WTC11 (cell line): ENCODE measurements at regions not wholly inside any gene's neighbourhood (a gene's known extent, or its start where the extent isn't known, plus 50 kb on each side); places are given as distances from the start of the nearest gene placed in this dataset.

ENCODE experiments used
- ATAC-seq: fragments of 200-7000 bp; cut with Tn5 transposase; 2 replicates; pipeline ENCODE4 v1.10.0; 2021; ENCODE audit warnings: mild to moderate bottlenecking, moderate library complexity
- CTCF ChIA-PET: fragments of 300-600 bp; sonication (Branson Sonifier 250); formaldehyde crosslinking; loops from one replicate; lab custom pipeline; 2021; ENCODE audit warnings: antibody characterized with exemption; lab: Charles Lee
- POLR2A ChIA-PET: fragments of 350-600 bp; sonication (Branson Sonifier 250); formaldehyde crosslinking; loops from one replicate; lab custom pipeline; 2021; ENCODE audit warnings: antibody characterized with exemption; lab: Charles Lee
- DNase-seq: peaks from one replicate; pipeline ENCODE4 v3.0.0; 2021; ENCODE audit warnings: low spot score
- H3K27ac Mint-ChIP-seq: 2 replicates; pipeline ENCODE4 v1.8.0; 2021; ENCODE audit warnings: mixed read lengths
- H3K27me3 Mint-ChIP-seq: 2 replicates; pipeline ENCODE4 v1.8.0; 2021; ENCODE audit warnings: low read depth, mild to moderate bottlenecking, moderate library complexity, mixed read lengths
- H3K36me3 Mint-ChIP-seq: 2 replicates; pipeline ENCODE4 v1.8.0; 2021; ENCODE audit warnings: mixed read lengths
- H3K4me1 Mint-ChIP-seq: 2 replicates; pipeline ENCODE4 v1.8.0; 2022; ENCODE audit warnings: mixed read lengths
- H3K4me3 Mint-ChIP-seq: 2 replicates; pipeline ENCODE4 v1.8.0; 2021; ENCODE audit warnings: mild to moderate bottlenecking, moderate library complexity, mixed read lengths
- H3K9me3 Mint-ChIP-seq: 2 replicates; pipeline ENCODE4 v1.8.0; 2021; ENCODE audit warnings: mixed read lengths
- AFF4 ChIP-seq: sonication (generic); formaldehyde crosslinking; IDR thresholded peaks from 2 replicates; pipeline ENCODE4 v1.8.1; 2023; ENCODE audit warnings: mild to moderate bottlenecking, missing genetic modification reagents, borderline replicate concordance
- ATF1 ChIP-seq: sonication (generic); formaldehyde crosslinking; IDR thresholded peaks from 2 replicates; pipeline ENCODE4 v1.8.1; 2023; ENCODE audit warnings: mild to moderate bottlenecking, moderate library complexity, missing genetic modification reagents
- ATF3 ChIP-seq: sonication (generic); formaldehyde crosslinking; conservative IDR thresholded peaks from 2 replicates; pipeline ENCODE4 v1.8.1; 2022; ENCODE audit warnings: mild to moderate bottlenecking, missing genetic modification reagents
- CTCF ChIP-seq: fragments of 200-600 bp; IDR thresholded peaks from 2 replicates; pipeline ENCODE4 v1.8.0; 2022; ENCODE audit warnings: antibody characterized with exemption
- IRF2 ChIP-seq: sonication (generic); formaldehyde crosslinking; IDR thresholded peaks from 2 replicates; pipeline ENCODE4 v1.8.0; 2022; ENCODE audit warnings: low read depth, missing genetic modification reagents, borderline replicate concordance
- SP1 ChIP-seq: sonication (generic); formaldehyde crosslinking; conservative IDR thresholded peaks from 2 replicates; pipeline ENCODE4 v1.8.1; 2022; ENCODE audit warnings: missing genetic modification reagents
- TCF7 ChIP-seq: sonication (generic); formaldehyde crosslinking; IDR thresholded peaks from 2 replicates; pipeline ENCODE4 v1.8.0; 2022; ENCODE audit warnings: mild to moderate bottlenecking, low read depth, missing genetic modification reagents, moderate library complexity
- USF1 ChIP-seq: sonication (generic); formaldehyde crosslinking; IDR thresholded peaks from 2 replicates; pipeline ENCODE4 v1.8.0; 2022; ENCODE audit warnings: mild to moderate bottlenecking, missing genetic modification reagents
- ZMAT4 ChIP-seq: fragments of 250-450 bp; sonication (Bioruptor Pico); IDR thresholded peaks from 2 replicates; pipeline ENCODE4 v1.9.0; 2021; ENCODE audit warnings: mild to moderate bottlenecking
- ZNF121 ChIP-seq: sonication (generic); formaldehyde crosslinking; IDR thresholded peaks from 2 replicates; pipeline ENCODE4 v1.8.0; 2023; ENCODE audit warnings: missing genetic modification reagents
- ZNF232 ChIP-seq: sonication (generic); formaldehyde crosslinking; IDR thresholded peaks from 2 replicates; pipeline ENCODE4 v1.8.0; 2022; ENCODE audit warnings: mild to moderate bottlenecking, missing genetic modification reagents
- ZNF263 ChIP-seq: sonication (generic); formaldehyde crosslinking; IDR thresholded peaks from 2 replicates; pipeline ENCODE4 v1.8.1; 2022; ENCODE audit warnings: low read depth, mild to moderate bottlenecking, moderate library complexity, missing genetic modification reagents
- ZNF423 ChIP-seq: fragments of 250-450 bp; sonication (Bioruptor Pico); IDR thresholded peaks from 2 replicates; pipeline ENCODE4 v2.1.2; 2022; ENCODE audit warnings: mild to moderate bottlenecking, moderate library complexity
- ZNF512 ChIP-seq: sonication (generic); formaldehyde crosslinking; IDR thresholded peaks from 2 replicates; pipeline ENCODE4 v1.8.1; 2022; ENCODE audit warnings: missing genetic modification reagents, borderline replicate concordance
- ZNF671 ChIP-seq: fragments of 250-450 bp; sonication (Bioruptor Pico); IDR thresholded peaks from 2 replicates; pipeline ENCODE4 v1.8.0; 2021; ENCODE audit warnings: mild to moderate bottlenecking
- TF ChIP-seq, protein P1 (sequence below): fragments of 250-450 bp; sonication (Bioruptor Pico); IDR thresholded peaks from 2 replicates; pipeline ENCODE4 v1.9.0; 2021; ENCODE audit warnings: moderate library complexity, mild to moderate bottlenecking, inconsistent platforms, borderline replicate concordance
- TF ChIP-seq, protein P2 (sequence below): sonication (generic); formaldehyde crosslinking; IDR thresholded peaks from 2 replicates; pipeline ENCODE4 v1.8.1; 2022; ENCODE audit warnings: mild to moderate bottlenecking, moderate library complexity, missing genetic modification reagents

DNA sequence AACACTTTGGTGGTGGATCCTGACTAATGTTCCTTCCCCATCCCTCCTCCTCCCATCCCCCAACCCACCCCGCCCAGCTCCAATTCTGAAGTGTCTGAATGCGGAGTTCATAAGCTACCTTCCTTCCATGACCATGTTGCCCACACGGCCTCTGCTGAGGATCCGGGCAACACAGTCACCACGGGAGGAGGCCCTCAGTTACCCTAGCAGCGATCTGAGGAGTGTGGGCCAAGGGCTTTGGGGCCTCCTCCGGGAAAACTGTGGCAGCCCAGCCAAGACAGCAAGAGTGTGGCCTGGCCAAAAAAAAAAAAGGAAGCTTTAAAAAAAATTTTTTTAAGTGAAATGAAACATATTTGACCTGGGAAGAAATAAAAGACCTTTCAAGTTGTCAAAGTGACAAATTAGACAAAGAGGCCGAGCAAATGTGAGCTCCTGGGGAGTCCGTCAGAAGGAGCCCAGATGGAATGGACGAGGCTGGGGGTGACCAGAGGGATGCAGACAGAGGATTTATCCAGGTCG is 169.0 kb upstream of the PKDCC start:
- CTCF ChIA-PET, result interaction anchor here (0.6 to 3.5 kb wide), 11 partner anchors 9 to 461 kb away, joined by 3 to 20 read pairs (median 4); no protein-coding TSS in a partner anchor
- no peaks in the 10 kb centered on the region; the same call in 1 of the 2 replicates for H3K27me3 Mint-ChIP-seq
- POLR2A ChIA-PET, result interaction anchor here (0.5 to 1.4 kb wide), 4 partner anchors 15 to 168 kb away, joined by 3 to 5 read pairs (median 4); no protein-coding TSS in a partner anchor
- H3K9me3 Mint-ChIP-seq, result no peaks in the 10 kb centered on the region
- H3K4me3 Mint-ChIP-seq, result no peak overlapping the region
- no peak overlapping the region for H3K27ac Mint-ChIP-seq
- no peak for TF ChIP-seq ZNF512 (CRISPR knock-in tag)
- no peak for TF ChIP-seq ZNF671
- TF ChIP-seq ZNF423 (CRISPR knock-in tag), result no peak
- no peak for TF ChIP-seq ATF1 (CRISPR knock-in tag)
- no peak for TF ChIP-seq ATF3 (CRISPR knock-in tag)
- TF ChIP-seq CTCF, result no peak
- TF ChIP-seq ZMAT4, result no peak
- TF ChIP-seq ZNF121 (CRISPR knock-in tag), result no peak
- no peak for TF ChIP-seq AFF4 (CRISPR knock-in tag)
- no peak for TF ChIP-seq TCF7 (CRISPR knock-in tag)
- no peak for TF ChIP-seq ZNF232 (CRISPR knock-in tag)
- no peak for TF ChIP-seq ZNF263 (CRISPR knock-in tag)
- TF ChIP-seq, protein P1, sequence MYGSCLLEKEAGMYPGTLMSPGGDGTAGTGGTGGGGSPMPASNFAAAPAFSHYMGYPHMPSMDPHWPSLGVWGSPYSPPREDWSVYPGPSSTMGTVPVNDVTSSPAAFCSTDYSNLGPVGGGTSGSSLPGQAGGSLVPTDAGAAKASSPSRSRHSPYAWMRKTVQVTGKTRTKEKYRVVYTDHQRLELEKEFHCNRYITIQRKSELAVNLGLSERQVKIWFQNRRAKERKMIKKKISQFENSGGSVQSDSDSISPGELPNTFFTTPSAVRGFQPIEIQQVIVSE (CRISPR knock-in tag), result no peak
- TF ChIP-seq, protein P2, sequence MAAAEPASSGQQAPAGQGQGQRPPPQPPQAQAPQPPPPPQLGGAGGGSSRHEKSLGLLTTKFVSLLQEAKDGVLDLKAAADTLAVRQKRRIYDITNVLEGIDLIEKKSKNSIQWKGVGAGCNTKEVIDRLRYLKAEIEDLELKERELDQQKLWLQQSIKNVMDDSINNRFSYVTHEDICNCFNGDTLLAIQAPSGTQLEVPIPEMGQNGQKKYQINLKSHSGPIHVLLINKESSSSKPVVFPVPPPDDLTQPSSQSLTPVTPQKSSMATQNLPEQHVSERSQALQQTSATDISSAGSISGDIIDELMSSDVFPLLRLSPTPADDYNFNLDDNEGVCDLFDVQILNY (CRISPR knock-in tag), result no peak
- no peak for TF ChIP-seq IRF2
- no peak for TF ChIP-seq USF1 (CRISPR knock-in tag)
- TF ChIP-seq SP1 (CRISPR knock-in tag), result no peak
- ATAC-seq (no peak), DNase-seq (no peak)
- peaks cover 18% of the 10 kb centered on the region for H3K4me1 Mint-ChIP-seq
- no peaks in the 10 kb centered on the region for H3K36me3 Mint-ChIP-seq
